ENCODE measurements at regions not wholly inside any gene's neighbourhood (a gene's known extent, or its start where the extent isn't known, plus 50 kb on each side); places are given as distances from the start of the nearest gene placed in this dataset.
"Not testable (repeated sequence)": the region's sequence is repeated elsewhere in the genome, so short reads cannot be mapped to it uniquely, and the experiment has no call there.

DNA sequence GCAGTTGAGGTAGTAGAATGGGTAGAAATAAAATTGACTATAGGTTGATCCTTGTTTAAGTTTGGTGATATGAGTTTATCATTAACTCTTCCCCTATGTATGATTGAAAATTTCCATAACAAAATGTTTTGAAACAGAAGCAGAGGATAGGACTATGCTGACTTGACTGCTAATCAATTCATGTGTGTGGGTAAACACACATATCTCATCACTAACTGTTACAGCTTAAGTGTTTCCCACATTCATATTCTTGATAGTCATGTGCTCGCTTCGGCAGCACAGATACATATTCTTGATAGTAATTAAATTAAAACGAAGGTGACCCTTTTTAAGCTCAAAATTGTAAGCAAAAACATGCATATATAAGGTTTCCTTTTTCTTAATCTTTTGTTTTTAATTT, 68.2 kb upstream of the SAMSN1 start:
- H4K20me1 ChIP-seq (ENCODE audit: insufficient read depth), result no peaks in the 10 kb centered on the region
- TF ChIP-seq, protein P1, sequence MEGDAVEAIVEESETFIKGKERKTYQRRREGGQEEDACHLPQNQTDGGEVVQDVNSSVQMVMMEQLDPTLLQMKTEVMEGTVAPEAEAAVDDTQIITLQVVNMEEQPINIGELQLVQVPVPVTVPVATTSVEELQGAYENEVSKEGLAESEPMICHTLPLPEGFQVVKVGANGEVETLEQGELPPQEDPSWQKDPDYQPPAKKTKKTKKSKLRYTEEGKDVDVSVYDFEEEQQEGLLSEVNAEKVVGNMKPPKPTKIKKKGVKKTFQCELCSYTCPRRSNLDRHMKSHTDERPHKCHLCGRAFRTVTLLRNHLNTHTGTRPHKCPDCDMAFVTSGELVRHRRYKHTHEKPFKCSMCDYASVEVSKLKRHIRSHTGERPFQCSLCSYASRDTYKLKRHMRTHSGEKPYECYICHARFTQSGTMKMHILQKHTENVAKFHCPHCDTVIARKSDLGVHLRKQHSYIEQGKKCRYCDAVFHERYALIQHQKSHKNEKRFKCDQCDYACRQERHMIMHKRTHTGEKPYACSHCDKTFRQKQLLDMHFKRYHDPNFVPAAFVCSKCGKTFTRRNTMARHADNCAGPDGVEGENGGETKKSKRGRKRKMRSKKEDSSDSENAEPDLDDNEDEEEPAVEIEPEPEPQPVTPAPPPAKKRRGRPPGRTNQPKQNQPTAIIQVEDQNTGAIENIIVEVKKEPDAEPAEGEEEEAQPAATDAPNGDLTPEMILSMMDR (conservative IDR thresholded peaks at IDR 0.05), result no peak
- TF ChIP-seq EZH2 (IDR thresholded peaks at IDR 0.05; ENCODE audit: low read depth), result no peak
- ChIA-PET CTCF (no interaction called here), POLR2A (ENCODE audit: unreplicated experiment) (no interaction called here)
- no peaks in the 10 kb centered on the region for H3K9me2 ChIP-seq (ENCODE audit: insufficient read depth)
- H2AFZ ChIP-seq, result no peak overlapping the region
- no peak for DNase-seq
- no TSS peak for BruUV-seq (replicated peaks)
- H3K27me3 ChIP-seq (ENCODE audit: insufficient read depth, low read depth), result no peaks in the 10 kb centered on the region
- H3K79me2 ChIP-seq (ENCODE audit: low read depth), result no peaks in the 10 kb centered on the region
- no peaks in the 10 kb centered on the region for H3K36me3 ChIP-seq (ENCODE audit: low read depth)
- H3F3A ChIP-seq (ENCODE audit: insufficient read depth, low read depth), result no peaks in the 10 kb centered on the region
- H3K27ac ChIP-seq, result no peak overlapping the region
- no peak overlapping the region for H3K4me2 ChIP-seq
- no peak overlapping the region for H3K4me3 ChIP-seq
- 0 out of 2 replicates have a peak, but pooled peaks cover 7% of the 10 kb centered on the region for H3K9me3 ChIP-seq (ENCODE audit: insufficient read depth, low read depth)
- H3K4me1 ChIP-seq (replicated peaks; ENCODE audit: insufficient read depth), result peaks cover 9% of the 10 kb centered on the region
- intact Hi-C loops (cut with micrococcal nuclease; ENCODE audit: unreplicated experiment), result no loop called here

GRCh38 chr21:14613486-14614224, 67.5 kb upstream of the SAMSN1 start:
- Histone ChIP-seq H3K4me2 (no peak overlapping the region), H3K27me3 (ENCODE audit: insufficient read depth, low read depth) (no peaks in the 10 kb centered on the region), H4K20me1 (ENCODE audit: insufficient read depth) (no peaks in the 10 kb centered on the region), H2AFZ (no peak overlapping the region), H3K79me2 (ENCODE audit: low read depth) (no peaks in the 10 kb centered on the region), H3K36me3 (ENCODE audit: low read depth) (no peaks in the 10 kb centered on the region), H3K27ac (no peak overlapping the region), H3K9me3 (ENCODE audit: insufficient read depth, low read depth) (0 out of 2 replicates have a peak, but pooled peaks cover 7% of the 10 kb centered on the region), H3K4me3 (no peak overlapping the region), H3K4me1 (replicated peaks; ENCODE audit: insufficient read depth) (peaks cover 9% of the 10 kb centered on the region), H3K9me2 (ENCODE audit: insufficient read depth) (no peaks in the 10 kb centered on the region), H3F3A (ENCODE audit: insufficient read depth, low read depth) (no peaks in the 10 kb centered on the region)
- TF ChIP-seq, protein P1 (conservative IDR thresholded peaks at IDR 0.05), result no peak
- no peak for TF ChIP-seq EZH2 (IDR thresholded peaks at IDR 0.05; ENCODE audit: low read depth)
- intact Hi-C loops (cut with micrococcal nuclease; ENCODE audit: unreplicated experiment), result no loop called here
- DNase-seq, result no peak
- no TSS peak for BruUV-seq (replicated peaks)
- ChIA-PET CTCF (no interaction called here), POLR2A (ENCODE audit: unreplicated experiment) (no interaction called here)

GRCh38 chr21:14610119-14610518, 64.0 kb upstream of the SAMSN1 start:
- CTCF ChIA-PET; BruUV-seq (replicated peaks); H3K4me3 ChIP-seq; H3K9me3 ChIP-seq (ENCODE audit: insufficient read depth, low read depth); H3F3A ChIP-seq (ENCODE audit: insufficient read depth, low read depth); H3K9me2 ChIP-seq (ENCODE audit: insufficient read depth); H3K4me2 ChIP-seq; H3K36me3 ChIP-seq (ENCODE audit: low read depth); H3K79me2 ChIP-seq (ENCODE audit: low read depth); H3K27ac ChIP-seq; H3K27me3 ChIP-seq (ENCODE audit: insufficient read depth, low read depth); intact Hi-C loops (cut with micrococcal nuclease; ENCODE audit: unreplicated experiment); H3K4me1 ChIP-seq (replicated peaks; ENCODE audit: insufficient read depth); POLR2A ChIA-PET (ENCODE audit: unreplicated experiment); H4K20me1 ChIP-seq (ENCODE audit: insufficient read depth); H2AFZ ChIP-seq: not testable (repeated sequence)
- DNase-seq, result peak in 1 of 2 experiments; percentile 5

- no TSS peak for BruUV-seq (replicated peaks)
- no peak overlapping the region for H2AFZ ChIP-seq
- H3K27ac ChIP-seq, result no peak overlapping the region
- ChIA-PET POLR2A (ENCODE audit: unreplicated experiment) (no interaction called here), CTCF (no interaction called here)
- no peak overlapping the region for H3K4me3 ChIP-seq
- H3F3A ChIP-seq (ENCODE audit: insufficient read depth, low read depth), result no peaks in the 10 kb centered on the region
- no peaks in the 10 kb centered on the region for H3K79me2 ChIP-seq (ENCODE audit: low read depth)
- H3K36me3 ChIP-seq (ENCODE audit: low read depth), result no peaks in the 10 kb centered on the region
- no peaks in the 10 kb centered on the region for H3K27me3 ChIP-seq (ENCODE audit: insufficient read depth, low read depth)
- no peaks in the 10 kb centered on the region for H3K4me1 ChIP-seq (replicated peaks; ENCODE audit: insufficient read depth)
- DNase-seq, result no peak
- TF ChIP-seq, protein P1 (conservative IDR thresholded peaks at IDR 0.05), result no peak
- no peak for TF ChIP-seq EZH2 (IDR thresholded peaks at IDR 0.05; ENCODE audit: low read depth)
- H3K9me2 ChIP-seq (ENCODE audit: insufficient read depth), result no peaks in the 10 kb centered on the region
- intact Hi-C loops (cut with micrococcal nuclease; ENCODE audit: unreplicated experiment), result no loop called here
- H3K9me3 ChIP-seq (ENCODE audit: insufficient read depth, low read depth), result no peaks in the 10 kb centered on the region
- no peak overlapping the region for H3K4me2 ChIP-seq
- no peaks in the 10 kb centered on the region for H4K20me1 ChIP-seq (ENCODE audit: insufficient read depth)
Observed at GRCh38 chr21:14609274-14609673, 63.2 kb upstream of the SAMSN1 start.
